HCT116 (cell line): ENCODE measurements at regions not wholly inside any gene's neighbourhood (a gene's known extent, or its start where the extent isn't known, plus 50 kb on each side); places are given as distances from the start of the nearest gene placed in this dataset.

Experiments used
- ATAC-seq: fragments of 200-7000 bp; cut with Tn5 transposase; 2 replicates; pipeline ENCODE4 v1.9.1; 2020; ENCODE audit warnings: mild to moderate bottlenecking, moderate library complexity
- BruUV-seq: library from RNA; stranded (reverse); fragments of 400-500 nt; replicated peaks from 2 replicates; lab custom pipeline; 2021; lab: Mats Ljungman, UMichigan
- CTCF ChIA-PET: fragments of 300-600 bp; sonication (Branson Sonifier 250); formaldehyde crosslinking; loops from one replicate; lab custom pipeline; 2021; ENCODE audit warnings: antibody characterized with exemption; lab: Charles Lee
- POLR2A ChIA-PET: fragments of 300-600, 350-600 bp; sonication (Branson Sonifier 250); formaldehyde crosslinking; loops from one replicate; lab custom pipeline; 2021; ENCODE audit warnings: antibody characterized with exemption; lab: Charles Lee
- RAD21 ChIA-PET, 2 experiments: fragments of 300-600 bp; sonication (Branson Sonifier 250); formaldehyde crosslinking; loops; one replicate each; lab custom pipeline; 2023; ENCODE audit warnings: low total read pairs in 2 of 2; ENCODE audit not compliant: uncharacterized antibody in 2 of 2, unreplicated experiment in 2 of 2, low non-redundant PET in 1 of 2; lab: Charles Lee
- DNase-seq: peaks from one replicate; pipeline ENCODE4 v3.0.0-alpha.2; 2010; ENCODE audit warnings: low read depth, low spot score
- H2AFZ ChIP-seq: fragments of 200-600 bp; shearing (Covaris generic), sonication (generic); 2 replicates; pipeline ENCODE4 v1.6.1; 2017; ENCODE audit warnings: low read depth, mixed run types, mixed read lengths, antibody characterized with exemption, low read length; ENCODE audit not compliant: poor library complexity, severe bottlenecking
- H3K27ac ChIP-seq: 2 replicates; pipeline ENCODE4 v1.5.1; 2012; ENCODE audit warnings: low read depth, low read length
- H3K27me3 ChIP-seq: fragments of 200-600 bp; sonication (generic); 2 replicates; pipeline ENCODE4 v1.6.1; 2016; ENCODE audit warnings: mixed run types, low read length, mixed read lengths; ENCODE audit not compliant: insufficient read depth
- H3K36me3 ChIP-seq, 2 experiments: fragments of 200-500 bp in 1 of 2; fragments of 200-600 bp in 1 of 2; sonication (Bioruptor generic) in 1 of 2; sonication (generic) in 1 of 2; 2 replicates each; pipeline versions ENCODE4 v1.5.1 to v1.6.1; 2014 to 2016; ENCODE audit warnings: low read length in 2 of 2, inconsistent platforms in 1 of 2, mixed read lengths in 1 of 2, mixed run types in 1 of 2; ENCODE audit not compliant: insufficient read depth in 2 of 2, control insufficient read depth in 1 of 2
- H3K4me1 ChIP-seq, 2 experiments: fragments of 200-600 bp in 1 of 2; sonication (generic) in 1 of 2; 2 replicates each; pipeline versions ENCODE4 v1.5.1 to v1.6.1; 2012 to 2017; ENCODE audit warnings: low read length in 2 of 2, inconsistent platforms in 1 of 2, mild to moderate bottlenecking in 1 of 2, mixed read lengths in 1 of 2, mixed run types in 1 of 2, moderate library complexity in 1 of 2; ENCODE audit not compliant: insufficient read depth in 2 of 2, control insufficient read depth in 1 of 2
- H3K4me2 ChIP-seq: fragments of 200-600 bp; sonication (generic); 2 replicates; pipeline ENCODE4 v1.6.1; 2017; ENCODE audit warnings: mixed run types, low read length, mixed read lengths
- H3K4me3 ChIP-seq, 2 experiments: fragments of 200-600 bp in 1 of 2; sonication (generic) in 1 of 2; replicated peaks in 1 of 2; 2 replicates each; pipeline ENCODE4 v1.5.1; 2011 to 2016; ENCODE audit warnings: low read length in 2 of 2, control low read depth in 1 of 2, low read depth in 1 of 2, mild to moderate bottlenecking in 1 of 2, mixed read lengths in 1 of 2, mixed run types in 1 of 2
- H3K79me2 ChIP-seq: fragments of 200-600 bp; sonication (generic); 2 replicates; pipeline ENCODE4 v1.6.1; 2017; ENCODE audit warnings: mild to moderate bottlenecking, mixed run types, low read length, moderate library complexity, mixed read lengths; ENCODE audit not compliant: insufficient read depth
- H3K9ac ChIP-seq: fragments of 200-600 bp; sonication (generic); 2 replicates; pipeline ENCODE4 v1.6.1; 2016; ENCODE audit warnings: low read length, mixed read lengths
- H3K9me2 ChIP-seq: fragments of 200-600 bp; sonication (generic), shearing (Covaris generic); 2 replicates; pipeline ENCODE4 v1.6.1; 2017; ENCODE audit warnings: mixed run types, mild to moderate bottlenecking, moderate library complexity; ENCODE audit not compliant: insufficient read depth
- H3K9me3 ChIP-seq, 2 experiments: fragments of 200-500 bp in 1 of 2; fragments of 200-600 bp in 1 of 2; sonication (Bioruptor generic) in 1 of 2; sonication (generic) in 1 of 2; 2 replicates each; pipeline ENCODE4 v1.6.1; 2014 to 2017; ENCODE audit warnings: low read length in 2 of 2, mixed read lengths in 2 of 2, inconsistent platforms in 1 of 2, low read depth in 1 of 2, mild to moderate bottlenecking in 1 of 2, mixed run types in 1 of 2, moderate library complexity in 1 of 2; ENCODE audit not compliant: control insufficient read depth in 1 of 2, insufficient read depth in 1 of 2
- H4K20me1 ChIP-seq: fragments of 200-600 bp; sonication (generic), shearing (Covaris generic); 2 replicates; pipeline ENCODE4 v1.6.1; 2017; ENCODE audit warnings: mixed run types, mild to moderate bottlenecking, moderate library complexity; ENCODE audit not compliant: insufficient read depth
- CEBPB ChIP-seq: IDR thresholded peaks from 2 replicates; pipeline ENCODE4 v1.6.1; 2012; ENCODE audit warnings: low read depth
- EGR1 ChIP-seq: IDR thresholded peaks from 2 replicates; pipeline ENCODE4 v1.6.1; 2012; ENCODE audit warnings: low read depth
- ELF1 ChIP-seq: IDR thresholded peaks from 2 replicates; pipeline ENCODE4 v1.6.1; 2012; ENCODE audit warnings: low read depth, borderline replicate concordance
- EZH2 ChIP-seq: fragments of 200-600 bp; sonication (generic); IDR thresholded peaks from 2 replicates; pipeline ENCODE4 v1.6.1; 2017; ENCODE audit warnings: antibody characterized with exemption, mixed run types
- EZH2phosphoT487 ChIP-seq: fragments of 200-600 bp; IDR thresholded peaks from 2 replicates; pipeline ENCODE4 v1.6.1; 2018; ENCODE audit warnings: antibody characterized with exemption, borderline replicate concordance
- FOSL1 ChIP-seq: IDR thresholded peaks from 2 replicates; pipeline ENCODE4 v1.6.1; 2012; ENCODE audit warnings: low read depth
- JUND ChIP-seq: IDR thresholded peaks from 2 replicates; pipeline ENCODE4 v1.6.1; 2012
- POLR2A ChIP-seq: IDR thresholded peaks from 2 replicates; pipeline ENCODE4 v1.7.0; 2011; ENCODE audit warnings: borderline replicate concordance; ENCODE audit not compliant: insufficient read depth, insufficient read length; ENCODE audit errors: extremely low read depth
- POLR2AphosphoS5 ChIP-seq: IDR thresholded peaks from 2 replicates; pipeline ENCODE4 v1.6.1; 2011; ENCODE audit warnings: mild to moderate bottlenecking, low read depth, low read length, moderate library complexity
- SIN3A ChIP-seq: IDR thresholded peaks from 2 replicates; pipeline ENCODE4 v1.6.1; 2012; ENCODE audit warnings: low read depth
- SP1 ChIP-seq: IDR thresholded peaks from 2 replicates; pipeline ENCODE4 v1.6.1; 2012; ENCODE audit warnings: low read depth
- SRF ChIP-seq: IDR thresholded peaks from 2 replicates; pipeline ENCODE4 v1.6.1; 2012; ENCODE audit warnings: low read depth
- TCF7L2 ChIP-seq: IDR thresholded peaks from 2 replicates; pipeline ENCODE4 v1.7.0; 2011; ENCODE audit warnings: borderline replicate concordance, inconsistent platforms; ENCODE audit not compliant: insufficient read depth, insufficient read length; ENCODE audit errors: extremely low read depth
- YY1 ChIP-seq: IDR thresholded peaks from 2 replicates; pipeline ENCODE4 v1.6.1; 2011; ENCODE audit warnings: low read length, low read depth, moderate library complexity, mild to moderate bottlenecking; ENCODE audit not compliant: insufficient replicate concordance; ENCODE audit errors: extremely low read depth
- ZFX ChIP-seq: fragments of 450-650 bp; IDR thresholded peaks from 2 replicates; pipeline ENCODE4 v1.6.1; 2017
- ZNF274 ChIP-seq: fragments of 200-500 bp; sonication (Bioruptor generic); IDR thresholded peaks from 2 replicates; pipeline ENCODE4 v1.6.1; 2014; ENCODE audit warnings: mild to moderate bottlenecking, low read depth, low read length, inconsistent platforms
- intact Hi-C: fragments of 100-400 bp; cut with micrococcal nuclease; formaldehyde crosslinking; loops from 2 replicates; pipeline ENCODE4 v1.10.0; 2022
- TF ChIP-seq, protein P1 (sequence below): IDR thresholded peaks from 2 replicates; pipeline ENCODE4 v1.6.1; 2012; ENCODE audit warnings: low read depth
- TF ChIP-seq, protein P2 (sequence below): IDR thresholded peaks from 2 replicates; pipeline ENCODE4 v1.6.1; 2011; ENCODE audit warnings: mild to moderate bottlenecking, low read length, moderate library complexity; ENCODE audit not compliant: insufficient replicate concordance; ENCODE audit errors: extremely low read depth
- TF ChIP-seq, protein P3 (sequence below): IDR thresholded peaks from 2 replicates; pipeline ENCODE4 v1.6.1; 2012
- TF ChIP-seq, protein P4 (sequence below): IDR thresholded peaks from 2 replicates; pipeline ENCODE4 v1.6.1; 2012

DNA sequence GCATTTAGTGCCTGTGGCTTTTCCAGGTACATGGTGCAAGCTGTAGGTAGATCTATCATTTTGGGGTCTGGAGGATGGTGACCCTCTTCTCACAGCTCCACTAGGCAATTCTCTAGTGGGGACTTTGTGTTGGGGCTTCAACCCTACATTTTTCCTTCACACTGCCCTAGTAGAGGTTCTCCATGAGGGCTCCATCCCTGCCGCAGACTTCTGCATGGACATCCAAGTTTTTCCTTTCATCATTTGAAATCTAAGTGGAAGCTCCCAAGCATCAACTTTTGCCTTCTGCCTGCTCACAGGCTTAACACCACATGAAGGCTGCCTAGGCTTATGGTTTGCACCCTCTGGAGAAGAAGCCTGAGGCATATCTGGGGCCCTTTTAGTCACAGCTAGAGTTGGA is 492.7 kb downstream of the PIK3C3 start:
- Histone ChIP-seq H2AFZ (no peak overlapping the region), H3K36me3 (no peaks in the 10 kb centered on the region), H4K20me1 (no peaks in the 10 kb centered on the region), H3K27ac (no peak overlapping the region), H3K4me3 (no peak overlapping the region), H3K4me1 (no peaks in the 10 kb centered on the region), H3K27me3 (no peaks in the 10 kb centered on the region), H3K9ac (no peak overlapping the region), H3K9me3 (peaks cover 7 to 25% of the 10 kb centered on the region in 2 experiments; a peak in 2 of 4 replicates), H3K4me2 (no peak overlapping the region), H3K9me2 (no peaks in the 10 kb centered on the region), H3K79me2 (no peaks in the 10 kb centered on the region)
- ATAC-seq (no peak), DNase-seq (no peak)
- no TSS peak for BruUV-seq
- TF ChIP-seq CEBPB (no peak), FOSL1 (no peak), SP1 (no peak), SRF (no peak), ZFX (no peak), ZNF274 (no peak), POLR2AphosphoS5 (no peak), SIN3A (no peak), EZH2phosphoT487 (no peak), EGR1 (no peak), JUND (no peak), EZH2 (no peak), YY1 (no peak), POLR2A (no peak), ELF1 (no peak), TCF7L2 (no peak)
- TF ChIP-seq, protein P1, sequence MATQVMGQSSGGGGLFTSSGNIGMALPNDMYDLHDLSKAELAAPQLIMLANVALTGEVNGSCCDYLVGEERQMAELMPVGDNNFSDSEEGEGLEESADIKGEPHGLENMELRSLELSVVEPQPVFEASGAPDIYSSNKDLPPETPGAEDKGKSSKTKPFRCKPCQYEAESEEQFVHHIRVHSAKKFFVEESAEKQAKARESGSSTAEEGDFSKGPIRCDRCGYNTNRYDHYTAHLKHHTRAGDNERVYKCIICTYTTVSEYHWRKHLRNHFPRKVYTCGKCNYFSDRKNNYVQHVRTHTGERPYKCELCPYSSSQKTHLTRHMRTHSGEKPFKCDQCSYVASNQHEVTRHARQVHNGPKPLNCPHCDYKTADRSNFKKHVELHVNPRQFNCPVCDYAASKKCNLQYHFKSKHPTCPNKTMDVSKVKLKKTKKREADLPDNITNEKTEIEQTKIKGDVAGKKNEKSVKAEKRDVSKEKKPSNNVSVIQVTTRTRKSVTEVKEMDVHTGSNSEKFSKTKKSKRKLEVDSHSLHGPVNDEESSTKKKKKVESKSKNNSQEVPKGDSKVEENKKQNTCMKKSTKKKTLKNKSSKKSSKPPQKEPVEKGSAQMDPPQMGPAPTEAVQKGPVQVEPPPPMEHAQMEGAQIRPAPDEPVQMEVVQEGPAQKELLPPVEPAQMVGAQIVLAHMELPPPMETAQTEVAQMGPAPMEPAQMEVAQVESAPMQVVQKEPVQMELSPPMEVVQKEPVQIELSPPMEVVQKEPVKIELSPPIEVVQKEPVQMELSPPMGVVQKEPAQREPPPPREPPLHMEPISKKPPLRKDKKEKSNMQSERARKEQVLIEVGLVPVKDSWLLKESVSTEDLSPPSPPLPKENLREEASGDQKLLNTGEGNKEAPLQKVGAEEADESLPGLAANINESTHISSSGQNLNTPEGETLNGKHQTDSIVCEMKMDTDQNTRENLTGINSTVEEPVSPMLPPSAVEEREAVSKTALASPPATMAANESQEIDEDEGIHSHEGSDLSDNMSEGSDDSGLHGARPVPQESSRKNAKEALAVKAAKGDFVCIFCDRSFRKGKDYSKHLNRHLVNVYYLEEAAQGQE = no peak
- TF ChIP-seq, protein P2, sequence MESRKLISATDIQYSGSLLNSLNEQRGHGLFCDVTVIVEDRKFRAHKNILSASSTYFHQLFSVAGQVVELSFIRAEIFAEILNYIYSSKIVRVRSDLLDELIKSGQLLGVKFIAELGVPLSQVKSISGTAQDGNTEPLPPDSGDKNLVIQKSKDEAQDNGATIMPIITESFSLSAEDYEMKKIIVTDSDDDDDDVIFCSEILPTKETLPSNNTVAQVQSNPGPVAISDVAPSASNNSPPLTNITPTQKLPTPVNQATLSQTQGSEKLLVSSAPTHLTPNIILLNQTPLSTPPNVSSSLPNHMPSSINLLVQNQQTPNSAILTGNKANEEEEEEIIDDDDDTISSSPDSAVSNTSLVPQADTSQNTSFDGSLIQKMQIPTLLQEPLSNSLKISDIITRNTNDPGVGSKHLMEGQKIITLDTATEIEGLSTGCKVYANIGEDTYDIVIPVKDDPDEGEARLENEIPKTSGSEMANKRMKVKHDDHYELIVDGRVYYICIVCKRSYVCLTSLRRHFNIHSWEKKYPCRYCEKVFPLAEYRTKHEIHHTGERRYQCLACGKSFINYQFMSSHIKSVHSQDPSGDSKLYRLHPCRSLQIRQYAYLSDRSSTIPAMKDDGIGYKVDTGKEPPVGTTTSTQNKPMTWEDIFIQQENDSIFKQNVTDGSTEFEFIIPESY = no peak
- TF ChIP-seq, protein P3, sequence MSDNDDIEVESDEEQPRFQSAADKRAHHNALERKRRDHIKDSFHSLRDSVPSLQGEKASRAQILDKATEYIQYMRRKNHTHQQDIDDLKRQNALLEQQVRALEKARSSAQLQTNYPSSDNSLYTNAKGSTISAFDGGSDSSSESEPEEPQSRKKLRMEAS = no peak
- TF ChIP-seq, protein P4, sequence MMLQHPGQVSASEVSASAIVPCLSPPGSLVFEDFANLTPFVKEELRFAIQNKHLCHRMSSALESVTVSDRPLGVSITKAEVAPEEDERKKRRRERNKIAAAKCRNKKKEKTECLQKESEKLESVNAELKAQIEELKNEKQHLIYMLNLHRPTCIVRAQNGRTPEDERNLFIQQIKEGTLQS = no peak
- ChIA-PET RAD21 (no interaction called here), POLR2A (no interaction called here), CTCF (no interaction called here)
- intact Hi-C loops = no loop called here
